HG03571 (cell line): ENCODE measurements at regions not wholly inside any gene's neighbourhood (a gene's known extent, or its start where the extent isn't known, plus 50 kb on each side); places are given as distances from the start of the nearest gene placed in this dataset.
"Not testable (repeated sequence)": the region's sequence is repeated elsewhere in the genome, so short reads cannot be mapped to it uniquely, and the experiment has no call there.

Source experiments
- ATAC-seq: cut with Tn5 transposase; IDR thresholded peaks from one replicate; pipeline ENCODE4 v1.9.1; 2021; ENCODE audit not compliant: unreplicated experiment

DNA sequence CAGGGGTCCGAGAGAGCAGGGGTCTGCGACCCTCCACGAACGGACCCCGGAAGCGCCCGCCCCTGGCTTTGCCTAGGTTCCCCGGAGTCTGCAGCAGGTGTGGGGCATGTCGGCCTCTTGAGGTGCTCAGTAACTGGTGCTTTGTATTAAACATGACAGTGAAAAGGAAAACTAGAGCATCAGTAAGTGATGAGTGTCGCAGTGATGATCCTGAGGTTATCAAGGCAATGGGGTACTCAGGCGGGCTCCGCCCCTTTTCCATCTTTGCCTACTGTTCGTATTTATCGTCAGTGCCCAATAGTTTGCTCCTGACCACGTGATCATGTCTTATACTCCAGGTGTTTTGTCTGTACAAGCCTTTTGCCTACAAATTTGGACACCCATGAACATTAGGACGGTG is 262.4 kb downstream of the ZNF37A start:
- ATAC-seq: peak; percentile 34

- not testable (repeated sequence) for ATAC-seq
Measured at GRCh38 chr10:38362514-38362913, 268.4 kb downstream of the ZNF37A start.

DNA sequence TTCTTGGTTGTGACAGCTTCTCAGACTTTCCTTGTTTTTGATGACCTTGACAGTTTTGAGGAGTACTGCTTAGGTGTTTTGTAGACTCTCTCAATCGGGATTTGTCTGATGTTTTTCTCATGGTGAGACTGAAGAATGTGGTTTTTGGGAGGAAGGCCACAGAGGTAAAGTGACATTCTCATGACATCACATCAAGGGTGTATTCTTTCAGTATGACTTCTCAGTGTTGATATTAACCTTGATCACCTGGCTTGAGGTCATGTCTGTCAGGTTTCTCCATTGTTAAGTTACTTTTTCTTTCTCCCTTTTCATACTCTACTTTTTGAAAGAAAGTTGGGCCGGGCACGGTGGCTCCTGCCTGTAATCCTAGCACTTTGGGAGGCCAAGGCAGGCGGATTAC is 269.9 kb downstream of the ZNF37A start:
- not testable (repeated sequence) for ATAC-seq

DNA sequence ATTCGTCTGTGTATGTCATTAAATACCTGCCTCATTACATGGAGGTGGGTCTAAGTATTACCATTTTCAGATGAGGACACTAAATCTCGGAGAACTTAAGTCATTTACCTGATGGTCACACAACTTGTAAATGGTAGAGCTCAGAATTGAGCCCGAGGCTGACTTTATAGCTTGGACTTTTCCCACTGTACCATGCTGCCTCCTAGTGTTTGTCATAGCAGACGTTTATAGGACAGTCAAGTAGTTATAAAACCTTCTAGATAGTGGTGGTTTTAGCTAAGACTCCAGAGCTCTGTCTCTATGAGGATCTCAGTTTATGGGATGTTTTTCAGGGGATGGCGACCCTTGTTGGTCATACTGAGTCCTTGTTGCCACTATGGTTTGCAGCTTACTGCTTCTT is 271.8 kb downstream of the ZNF37A start:
- ATAC-seq: not testable (repeated sequence)

DNA sequence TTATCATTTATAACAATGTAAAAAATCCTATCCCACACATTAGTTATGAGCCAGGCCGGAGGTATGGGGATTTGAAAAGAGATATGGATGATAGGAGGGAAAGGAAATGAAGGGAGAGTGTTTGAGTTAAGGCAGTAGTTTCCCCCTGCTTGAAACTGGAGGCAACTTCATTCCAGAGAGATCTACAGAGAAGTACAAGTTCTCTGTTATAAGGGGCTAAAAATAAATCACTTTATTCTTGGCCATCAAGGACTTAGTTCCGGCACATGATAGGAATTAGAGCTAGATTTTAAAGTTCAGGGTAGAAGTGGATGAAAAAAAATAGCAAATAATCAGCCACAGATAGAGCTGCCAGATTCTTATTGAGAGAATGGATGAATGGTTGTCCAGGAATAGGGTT is 289.7 kb downstream of the ZNF37A start:
- ATAC-seq: not testable (repeated sequence)

GRCh38 chr10:38386869-38387268 is 292.7 kb downstream of the ZNF37A start:
- not testable (repeated sequence) for ATAC-seq

DNA sequence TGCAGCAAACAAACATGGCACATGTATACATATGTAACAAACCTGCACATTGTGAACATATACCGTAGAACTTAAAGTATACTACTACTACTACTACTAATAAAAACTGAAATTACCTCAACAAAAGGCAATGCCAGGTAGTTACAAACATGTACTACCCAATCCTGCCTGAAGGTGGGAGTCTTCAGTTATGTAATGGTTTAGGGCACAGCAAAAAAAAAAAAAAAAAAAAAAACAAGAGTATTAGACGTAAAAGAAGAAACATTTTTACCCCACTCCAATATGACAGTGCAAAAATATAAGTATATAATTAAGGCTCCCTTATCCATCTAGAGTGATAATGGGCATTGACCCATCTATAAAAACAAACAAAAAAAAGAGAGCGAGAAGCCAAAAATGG is 296.6 kb downstream of the ZNF37A start:
- ATAC-seq: not testable (repeated sequence)

DNA sequence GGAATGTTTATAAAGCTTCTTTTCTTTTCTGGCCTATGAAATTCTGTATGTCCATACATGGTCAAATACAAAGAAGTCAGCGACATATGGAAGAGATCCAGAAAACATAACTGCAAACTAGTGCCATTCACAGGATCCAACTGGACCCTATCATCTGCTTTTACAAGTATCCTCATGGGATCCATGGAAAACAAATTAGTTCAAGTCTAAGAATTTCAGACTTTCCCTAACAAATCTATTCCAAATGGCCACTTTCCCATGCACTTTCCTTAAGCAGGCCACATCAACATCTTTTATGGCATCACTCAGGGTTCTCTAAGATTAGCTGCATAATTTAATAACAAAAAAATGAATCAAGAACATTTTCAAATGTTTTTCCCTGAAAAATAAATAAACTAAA is 301.3 kb downstream of the ZNF37A start:
- not testable (repeated sequence) for ATAC-seq

- ATAC-seq: not testable (repeated sequence)
Measured at GRCh38 chr10:38396178-38396954, 302.2 kb downstream of the ZNF37A start.

DNA sequence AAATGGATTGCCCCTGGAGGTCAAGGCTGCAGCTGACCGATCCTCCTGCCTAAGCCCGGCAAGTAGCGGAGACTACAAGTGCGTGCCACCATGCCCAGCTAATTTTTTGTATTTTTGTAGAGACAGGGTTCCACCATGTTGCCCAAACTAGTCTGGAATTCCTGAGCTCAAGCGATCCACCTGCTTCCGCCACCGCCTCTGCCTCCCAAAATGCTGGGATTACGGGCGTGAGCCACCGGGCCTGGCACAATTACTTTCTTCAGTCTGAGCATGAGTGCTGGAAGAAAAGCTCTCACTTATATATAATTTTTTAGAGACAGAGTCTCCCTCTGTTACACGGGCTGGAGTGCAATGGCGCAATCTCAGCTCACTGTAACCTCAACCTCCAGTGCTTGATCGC is 307.4 kb downstream of the ZNF37A start:
- not testable (repeated sequence) for ATAC-seq

DNA sequence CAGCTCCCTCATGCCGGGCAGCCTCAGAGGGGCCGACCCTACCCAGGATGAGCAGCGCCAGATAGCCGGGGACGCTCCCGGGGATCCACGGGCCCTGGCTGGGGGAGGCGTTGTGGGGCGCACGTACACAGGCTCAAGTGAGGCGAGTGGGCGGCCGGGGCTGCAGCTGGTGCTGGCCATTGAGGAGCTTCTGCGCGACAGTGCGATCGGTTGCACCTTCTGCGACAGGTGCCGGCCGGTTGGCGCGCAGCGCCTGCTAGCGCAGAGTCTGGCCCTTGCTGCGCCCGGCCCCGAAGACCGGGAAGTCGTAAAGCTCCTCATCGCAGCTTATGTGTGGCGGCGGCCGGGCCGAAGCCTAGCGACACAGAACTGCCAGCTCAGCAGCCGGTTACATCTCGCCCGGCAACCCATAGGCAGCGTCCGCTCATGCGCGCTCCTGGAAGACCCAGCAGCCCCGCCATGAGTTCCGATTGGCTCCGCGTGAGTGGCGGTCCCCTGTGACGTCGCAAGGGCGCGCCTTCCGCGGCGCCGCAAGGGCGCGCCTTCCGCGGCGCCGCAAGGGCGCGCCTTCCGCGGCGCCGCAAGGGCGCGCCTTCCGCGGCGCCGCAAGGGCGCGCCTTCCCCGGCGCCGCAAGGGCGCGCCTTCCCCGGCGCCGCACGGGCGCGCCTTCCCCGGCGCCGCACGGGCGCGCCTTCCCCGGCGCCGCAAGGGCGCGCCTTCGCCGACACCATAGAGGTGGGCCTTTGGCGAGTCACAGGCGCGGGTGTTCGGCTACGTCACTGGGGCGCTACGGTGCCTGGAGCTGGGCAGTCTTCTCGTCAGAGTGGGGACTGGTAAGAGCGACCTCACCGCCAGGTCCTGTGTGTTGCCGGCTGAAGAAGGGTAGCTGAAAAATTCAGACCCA is 308.6 kb downstream of the ZNF37A start:
- peak; percentile 99 for ATAC-seq

- not testable (repeated sequence) for ATAC-seq
Measured at GRCh38 chr10:38403347-38404117, 309.4 kb downstream of the ZNF37A start.

DNA sequence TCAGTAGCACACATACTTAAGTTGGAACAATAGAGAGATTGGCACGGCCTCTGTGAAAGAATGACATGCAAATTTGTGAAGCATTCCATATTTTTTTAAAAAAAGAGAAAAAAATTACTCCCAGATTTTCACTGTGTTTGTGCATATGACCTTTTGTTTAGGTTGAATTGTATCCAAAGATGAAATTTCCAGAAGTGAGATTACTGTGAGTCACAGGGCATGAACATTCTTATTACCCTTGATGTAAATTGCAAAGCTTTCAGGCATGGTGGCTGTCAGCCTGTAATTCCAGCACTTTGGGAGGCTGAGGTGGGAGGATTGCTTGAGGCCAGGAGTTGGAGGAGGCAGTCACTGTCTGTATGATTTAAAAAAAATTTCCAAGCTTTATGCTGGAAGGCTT is 329.5 kb downstream of the ZNF37A start:
- ATAC-seq: not testable (repeated sequence)

GRCh38 chr10:38430242-38430641 is 336.1 kb downstream of the ZNF37A start:
- not testable (repeated sequence) for ATAC-seq

- not testable (repeated sequence) for ATAC-seq
Measured at GRCh38 chr10:38437359-38437758, 343.2 kb downstream of the ZNF37A start.

- not testable (repeated sequence) for ATAC-seq
Measured at GRCh38 chr10:38448614-38449355, 354.6 kb downstream of the ZNF37A start.

- not testable (repeated sequence) for ATAC-seq
Measured at GRCh38 chr10:38449618-38450017, 355.5 kb downstream of the ZNF37A start.

GRCh38 chr10:38450372-38451057 is 356.4 kb downstream of the ZNF37A start:
- ATAC-seq: not testable (repeated sequence)

DNA sequence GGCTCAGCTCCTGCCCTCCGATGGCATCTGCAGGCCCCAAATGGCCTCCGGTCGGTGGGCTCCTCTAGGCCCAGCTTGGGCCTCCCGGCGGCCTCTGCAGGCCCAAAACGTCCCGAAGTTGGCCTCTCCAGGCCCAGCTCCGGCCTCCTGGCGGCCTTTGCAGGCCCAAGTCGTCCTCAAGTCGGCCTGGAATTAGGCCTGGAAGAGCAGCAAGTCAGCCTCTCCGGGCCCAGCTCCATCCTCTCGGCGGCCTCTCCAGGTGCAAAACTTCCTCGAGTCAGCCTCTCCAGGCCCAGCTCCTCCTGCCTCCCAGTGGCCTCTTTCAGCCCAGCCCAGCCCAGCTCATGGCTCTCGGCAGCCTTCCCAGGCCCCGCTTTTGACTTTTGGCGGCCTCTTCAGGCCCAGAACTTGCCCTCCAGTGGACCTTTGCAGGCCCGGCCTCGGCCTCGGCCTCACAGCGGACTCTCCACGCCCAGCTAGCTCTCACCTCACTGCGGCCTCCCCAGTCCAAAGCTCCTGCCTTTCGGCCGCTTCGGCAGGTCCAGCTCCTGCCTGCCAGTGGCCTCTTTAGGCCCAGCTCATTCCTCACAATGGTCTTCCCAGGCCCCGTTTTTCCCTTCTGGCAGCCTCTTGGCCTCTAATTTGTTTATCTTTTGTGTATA is 357.3 kb downstream of the ZNF37A start:
- not testable (repeated sequence) for ATAC-seq
